Activated naive CD4-positive, alpha-beta T cell treated with anti-CD3 and anti-CD28 coated beads, Interleukin-2, amount 50 U/mL, for 24 hours (primary cell): ENCODE measurements at regions not wholly inside any gene's neighbourhood (a gene's known extent, or its start where the extent isn't known, plus 50 kb on each side); places are given as distances from the start of the nearest gene placed in this dataset.
"Not testable (repeated sequence)": the region's sequence is repeated elsewhere in the genome, so short reads cannot be mapped to it uniquely, and the experiment has no call there.

Experiments
- H3K27ac Mint-ChIP-seq: one replicate; pipeline ENCODE4 v1.8.0; 2021; ENCODE audit warnings: mild to moderate bottlenecking, mixed read lengths
- H3K27me3 Mint-ChIP-seq: one replicate; pipeline ENCODE4 v1.8.0; 2021; ENCODE audit warnings: mixed read lengths
- H3K36me3 Mint-ChIP-seq: one replicate; pipeline ENCODE4 v1.8.0; 2021; ENCODE audit warnings: mixed read lengths
- H3K4me1 Mint-ChIP-seq: one replicate; pipeline ENCODE4 v1.8.0; 2021; ENCODE audit warnings: mixed read lengths
- H3K4me3 Mint-ChIP-seq: one replicate; pipeline ENCODE4 v1.8.0; 2021; ENCODE audit warnings: mild to moderate bottlenecking, mixed read lengths
- H3K9me3 Mint-ChIP-seq: one replicate; pipeline ENCODE4 v1.8.0; 2021; ENCODE audit warnings: mixed read lengths

DNA sequence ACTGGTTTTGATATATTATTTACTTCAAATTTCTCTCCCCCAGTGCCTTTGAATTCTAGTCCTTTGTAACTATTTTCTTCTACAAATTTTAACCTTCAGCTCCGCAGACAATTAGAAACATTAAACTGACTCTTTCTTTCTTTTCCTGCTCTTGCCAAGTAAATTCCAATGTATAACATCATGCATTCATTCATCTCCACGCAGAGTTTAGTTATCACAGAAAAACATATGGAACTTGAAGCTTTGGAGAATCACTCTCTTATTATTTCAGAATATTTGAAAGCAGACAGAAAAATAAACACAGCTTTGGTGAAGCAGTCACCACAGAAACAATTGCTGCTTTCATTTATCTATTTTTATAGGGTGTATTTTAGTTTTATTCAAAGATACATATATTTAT lies 778.7 kb upstream of the CDH8 start:
- H3K27ac Mint-ChIP-seq, result no peak overlapping the region
- no peaks in the 10 kb centered on the region for H3K4me1 Mint-ChIP-seq
- H3K9me3 Mint-ChIP-seq, result peaks cover 20% of the 10 kb centered on the region
- H3K27me3 Mint-ChIP-seq, result no peaks in the 10 kb centered on the region
- H3K36me3 Mint-ChIP-seq, result no peaks in the 10 kb centered on the region
- H3K4me3 Mint-ChIP-seq, result no peak overlapping the region

DNA sequence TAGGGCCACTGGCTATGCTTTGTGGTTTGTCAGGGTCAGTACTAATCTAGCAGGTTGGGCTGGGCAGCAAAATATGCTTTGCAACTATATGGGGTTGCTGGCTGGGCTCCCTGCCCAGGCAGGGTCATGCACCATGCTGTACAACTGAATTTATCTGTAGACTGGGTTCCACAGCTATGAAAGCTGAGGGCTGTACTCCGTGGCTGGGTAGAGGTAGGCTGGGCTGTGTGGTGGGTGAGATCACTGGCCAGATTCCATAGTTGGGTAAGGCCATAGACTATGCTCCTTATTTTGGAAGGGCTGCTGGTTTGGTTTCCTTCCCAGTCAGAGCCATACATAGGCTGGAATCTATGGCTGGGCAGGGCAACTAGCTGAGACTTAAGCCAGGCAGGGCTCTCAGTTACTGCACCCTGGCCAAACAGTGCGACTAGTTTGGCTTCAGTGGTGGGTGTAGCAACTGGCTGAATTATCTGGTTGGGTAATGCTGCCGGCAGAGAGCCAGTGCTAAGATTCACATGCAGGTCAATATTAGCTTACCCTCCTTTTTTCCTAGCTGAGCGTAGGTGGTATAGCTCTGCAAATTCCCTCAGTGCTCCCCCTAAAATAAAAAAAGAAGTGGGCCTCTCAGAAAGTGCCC lies 769.1 kb upstream of the CDH8 start:
- no peaks in the 10 kb centered on the region for H3K4me1 Mint-ChIP-seq
- H3K9me3 Mint-ChIP-seq, result peaks cover 9% of the 10 kb centered on the region
- no peaks in the 10 kb centered on the region for H3K27me3 Mint-ChIP-seq
- no peak overlapping the region for H3K27ac Mint-ChIP-seq
- no peaks in the 10 kb centered on the region for H3K36me3 Mint-ChIP-seq
- no peak overlapping the region for H3K4me3 Mint-ChIP-seq

DNA sequence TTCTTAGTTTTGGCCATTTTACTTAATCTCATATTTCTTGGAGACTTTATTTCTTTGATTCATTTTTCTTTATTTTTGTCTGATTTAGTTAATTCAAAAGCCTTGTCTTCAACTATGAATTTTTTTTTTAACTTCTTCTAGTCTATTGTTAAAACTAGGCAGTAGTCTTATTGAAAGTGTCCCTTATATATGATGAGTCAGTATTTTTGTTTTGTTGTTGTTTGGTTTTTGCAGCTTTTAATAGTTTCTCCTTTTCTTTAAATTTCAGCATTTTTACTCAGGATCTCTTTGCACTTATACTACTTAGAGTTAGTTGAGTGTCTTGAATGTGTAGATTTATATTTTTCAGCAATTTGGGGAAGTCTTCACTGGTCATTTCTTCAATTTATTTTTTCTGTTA lies 758.5 kb upstream of the CDH8 start:
- no peaks in the 10 kb centered on the region for H3K4me1 Mint-ChIP-seq
- H3K9me3 Mint-ChIP-seq, result peaks cover 45% of the 10 kb centered on the region
- no peak overlapping the region for H3K27ac Mint-ChIP-seq
- no peak overlapping the region for H3K4me3 Mint-ChIP-seq
- H3K36me3 Mint-ChIP-seq, result no peaks in the 10 kb centered on the region
- H3K27me3 Mint-ChIP-seq, result no peaks in the 10 kb centered on the region

DNA sequence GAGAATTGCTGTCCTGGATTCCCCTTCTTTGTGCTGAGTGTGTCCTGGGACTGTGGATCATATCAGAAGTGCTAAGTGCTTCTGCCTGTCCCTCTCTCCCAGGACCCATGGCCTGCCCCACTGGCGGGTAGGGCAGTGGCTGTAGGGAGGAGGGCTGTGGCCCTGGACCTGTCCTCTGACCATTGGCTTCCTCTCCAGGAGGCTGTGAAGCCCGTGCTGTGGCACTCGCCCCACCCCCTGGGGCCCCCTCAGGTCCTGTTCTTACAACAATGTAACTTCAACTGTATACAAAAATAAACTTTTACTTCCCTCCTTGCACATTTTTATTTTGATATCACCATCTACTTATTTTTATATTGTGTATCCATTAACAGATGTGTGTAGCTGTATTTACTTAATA lies 743.8 kb upstream of the CDH8 start:
- H3K4me3 Mint-ChIP-seq, H3K27me3 Mint-ChIP-seq, H3K36me3 Mint-ChIP-seq, H3K27ac Mint-ChIP-seq, H3K4me1 Mint-ChIP-seq: not testable (repeated sequence)
- H3K9me3 Mint-ChIP-seq, result peaks cover 16% of the 10 kb centered on the region

DNA sequence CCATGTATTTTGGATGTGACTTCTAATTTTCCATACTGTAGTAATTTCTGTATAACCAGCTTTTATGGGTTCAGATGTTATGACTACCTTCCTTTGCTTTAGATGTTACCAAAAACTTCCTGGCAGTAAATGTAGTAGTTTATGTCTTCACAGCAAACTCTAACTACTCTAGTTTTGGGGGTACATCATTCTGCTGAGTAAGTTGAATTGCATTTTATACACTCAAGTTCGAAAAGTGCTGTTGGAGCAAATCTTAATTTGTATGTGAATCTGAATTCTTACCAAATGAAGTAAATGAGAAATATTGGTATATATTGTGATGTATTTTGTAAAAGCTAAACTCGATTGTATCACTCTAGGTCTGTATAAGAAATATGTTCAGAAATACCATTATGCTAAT lies 728.3 kb upstream of the CDH8 start:
- H3K4me1 Mint-ChIP-seq, result no peaks in the 10 kb centered on the region
- no peak overlapping the region for H3K27ac Mint-ChIP-seq
- no peaks in the 10 kb centered on the region for H3K36me3 Mint-ChIP-seq
- H3K4me3 Mint-ChIP-seq, result no peak overlapping the region
- peaks cover 4% of the 10 kb centered on the region for H3K9me3 Mint-ChIP-seq
- no peaks in the 10 kb centered on the region for H3K27me3 Mint-ChIP-seq

DNA sequence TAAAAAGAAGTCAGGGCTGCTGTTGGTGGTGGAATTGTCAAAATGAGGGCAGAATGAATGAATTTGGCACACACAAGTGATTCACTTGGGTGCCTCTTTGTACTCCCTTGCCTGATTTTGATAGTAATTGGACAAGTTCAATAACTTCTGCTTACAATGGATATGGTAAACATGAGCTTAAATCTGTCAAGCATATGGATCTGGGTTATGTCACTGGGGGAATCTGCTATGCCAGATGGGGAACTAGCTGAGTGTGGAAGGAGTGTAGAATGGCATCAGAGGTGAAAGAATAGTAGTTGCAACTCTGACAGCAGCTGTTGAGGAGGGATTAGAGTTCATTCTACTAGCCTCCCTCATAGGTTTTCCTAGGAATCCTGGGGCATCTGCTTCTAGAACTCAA lies 724.2 kb upstream of the CDH8 start:
- Mint-ChIP-seq H3K4me3 (no peak overlapping the region), H3K27me3 (no peaks in the 10 kb centered on the region), H3K9me3 (peaks cover 4% of the 10 kb centered on the region), H3K36me3 (no peaks in the 10 kb centered on the region), H3K4me1 (no peaks in the 10 kb centered on the region), H3K27ac (no peak overlapping the region)

DNA sequence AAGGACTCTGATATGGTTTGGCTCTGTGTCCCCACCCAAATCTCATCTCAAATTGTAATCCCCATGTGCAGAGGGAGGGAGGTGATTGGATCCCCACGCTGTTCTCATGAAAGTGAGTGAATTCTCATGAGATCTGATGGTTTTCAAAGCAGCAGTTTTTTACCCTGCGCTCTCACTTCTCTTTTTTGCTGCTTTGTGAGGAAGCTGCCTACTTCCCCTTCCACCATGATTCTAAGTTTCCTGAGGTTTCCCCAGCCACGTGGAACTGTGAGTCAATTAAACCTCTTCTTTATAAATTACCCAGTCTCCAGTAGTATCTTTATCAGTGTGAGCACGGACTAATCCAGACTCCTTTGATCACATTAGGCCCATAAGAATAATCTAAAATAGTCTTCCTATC lies 719.7 kb upstream of the CDH8 start:
- no peak overlapping the region for H3K4me3 Mint-ChIP-seq

DNA sequence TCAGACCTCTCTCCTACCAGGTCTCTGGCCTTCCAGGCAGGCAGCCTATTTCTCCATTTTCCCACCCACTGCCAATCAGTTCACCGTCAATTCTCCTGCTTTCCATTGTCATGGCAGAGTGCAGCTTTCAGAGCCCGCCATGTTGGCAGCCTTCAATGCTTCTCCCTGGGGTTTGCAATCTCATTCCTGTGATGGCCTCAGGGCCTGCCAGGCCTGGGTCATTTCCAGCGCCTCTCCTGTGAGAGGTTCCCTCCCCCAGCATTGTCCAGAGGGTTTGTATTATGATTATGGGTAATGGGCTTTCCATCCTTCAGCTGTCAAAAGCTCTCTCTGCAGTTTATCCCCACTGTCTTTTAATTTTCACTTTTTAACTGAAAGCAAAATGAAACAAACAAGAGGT lies 716.6 kb upstream of the CDH8 start:
- H3K4me3 Mint-ChIP-seq, result no peak overlapping the region
- no peak overlapping the region for H3K27ac Mint-ChIP-seq
- H3K27me3 Mint-ChIP-seq, result no peaks in the 10 kb centered on the region
- peaks cover 14% of the 10 kb centered on the region for H3K9me3 Mint-ChIP-seq
- no peaks in the 10 kb centered on the region for H3K36me3 Mint-ChIP-seq
- H3K4me1 Mint-ChIP-seq, result no peaks in the 10 kb centered on the region

More for the DNA sequence above, 719.7 kb upstream of the CDH8 start:
- no peaks in the 10 kb centered on the region for H3K27me3 Mint-ChIP-seq
- H3K36me3 Mint-ChIP-seq, result no peaks in the 10 kb centered on the region
- H3K27ac Mint-ChIP-seq, result no peak overlapping the region
- peaks cover 9% of the 10 kb centered on the region for H3K9me3 Mint-ChIP-seq
- no peaks in the 10 kb centered on the region for H3K4me1 Mint-ChIP-seq

DNA sequence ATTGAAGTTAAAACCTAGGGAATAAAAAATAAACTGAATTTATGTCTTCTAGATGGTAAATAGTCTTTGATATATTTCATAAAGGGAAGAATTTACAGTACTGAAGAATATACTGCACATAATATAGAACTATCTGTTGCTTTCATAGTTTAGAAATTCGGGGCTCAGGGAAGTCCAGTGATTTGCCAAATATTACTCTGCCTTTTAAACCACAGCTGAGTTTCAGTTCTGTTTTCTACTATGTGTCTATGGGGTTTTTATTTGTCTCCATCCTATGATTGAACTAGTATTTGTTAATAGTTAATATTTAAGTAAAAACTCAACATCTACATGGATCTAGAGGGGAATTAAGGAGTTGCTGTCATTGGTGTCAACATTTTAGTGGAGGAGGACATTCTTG lies 715.0 kb upstream of the CDH8 start:
- Mint-ChIP-seq H3K4me3 (no peak overlapping the region), H3K4me1 (no peaks in the 10 kb centered on the region), H3K9me3 (peaks cover 14% of the 10 kb centered on the region), H3K27ac (no peak overlapping the region), H3K36me3 (no peaks in the 10 kb centered on the region), H3K27me3 (no peaks in the 10 kb centered on the region)

DNA sequence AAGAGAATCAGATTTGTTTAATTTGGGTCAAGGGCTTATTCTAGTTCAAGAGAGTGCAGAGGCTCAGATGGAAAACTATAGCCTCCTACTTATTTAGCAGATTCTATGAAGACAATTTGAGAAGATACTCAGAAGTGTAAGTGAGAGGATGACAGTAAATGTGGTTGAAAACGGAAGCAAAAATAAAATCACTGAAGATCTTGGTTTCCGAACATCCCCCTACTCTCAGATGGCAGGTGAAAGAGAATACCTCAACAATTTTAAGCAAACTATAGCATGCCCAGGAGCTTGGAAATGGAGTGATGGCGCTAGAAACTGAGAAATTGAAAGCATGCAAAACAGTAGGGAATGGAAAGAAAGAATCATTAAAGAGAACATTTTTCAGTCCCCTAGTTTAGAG lies 705.5 kb upstream of the CDH8 start:
- Mint-ChIP-seq H3K4me3 (no peak overlapping the region), H3K27ac (no peak overlapping the region), H3K9me3 (peaks cover 9% of the 10 kb centered on the region), H3K4me1 (no peaks in the 10 kb centered on the region), H3K27me3 (no peaks in the 10 kb centered on the region), H3K36me3 (no peaks in the 10 kb centered on the region)

DNA sequence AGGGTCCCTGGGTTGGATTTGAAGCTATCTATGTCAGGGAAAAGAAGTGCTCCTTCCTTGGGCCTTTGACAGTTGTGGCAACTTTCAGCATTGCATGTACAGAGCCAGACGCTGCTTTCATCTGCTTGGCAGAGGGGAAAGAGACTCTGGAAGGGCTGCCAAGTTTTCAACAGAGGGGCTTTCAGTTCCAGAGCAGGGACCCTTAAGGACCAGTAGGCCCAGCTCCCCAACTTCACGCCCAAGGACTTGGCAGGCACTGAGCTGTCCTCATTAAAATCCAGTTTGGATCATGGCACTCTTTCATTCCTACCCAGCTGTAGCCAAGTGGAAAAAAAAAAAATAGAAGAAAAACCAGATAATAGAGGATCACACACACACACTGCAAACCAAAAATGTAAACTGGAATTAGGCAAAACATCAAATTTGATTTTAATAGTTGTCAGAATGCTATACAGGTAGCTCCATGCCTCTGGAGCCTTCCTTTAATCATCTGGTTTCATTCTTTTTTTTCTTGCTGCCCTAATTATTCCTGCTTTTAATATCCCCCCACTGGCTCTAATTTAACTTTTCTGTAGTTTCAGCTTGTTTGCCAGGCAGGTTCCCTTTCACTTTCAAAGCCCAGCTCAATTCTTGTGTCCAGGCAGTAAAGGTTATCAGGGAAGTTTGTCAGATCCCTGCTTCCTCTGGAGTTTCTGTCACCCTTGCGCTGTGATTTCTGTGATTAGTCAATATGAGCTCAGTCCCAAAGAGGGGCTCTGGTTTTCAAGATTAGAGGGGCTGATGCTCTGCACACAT lies 702.6 kb upstream of the CDH8 start:
- Mint-ChIP-seq H3K27me3 (no peaks in the 10 kb centered on the region), H3K9me3 (peaks cover 9% of the 10 kb centered on the region), H3K36me3 (no peaks in the 10 kb centered on the region), H3K27ac (no peak overlapping the region), H3K4me1 (no peaks in the 10 kb centered on the region), H3K4me3 (no peak overlapping the region)

DNA sequence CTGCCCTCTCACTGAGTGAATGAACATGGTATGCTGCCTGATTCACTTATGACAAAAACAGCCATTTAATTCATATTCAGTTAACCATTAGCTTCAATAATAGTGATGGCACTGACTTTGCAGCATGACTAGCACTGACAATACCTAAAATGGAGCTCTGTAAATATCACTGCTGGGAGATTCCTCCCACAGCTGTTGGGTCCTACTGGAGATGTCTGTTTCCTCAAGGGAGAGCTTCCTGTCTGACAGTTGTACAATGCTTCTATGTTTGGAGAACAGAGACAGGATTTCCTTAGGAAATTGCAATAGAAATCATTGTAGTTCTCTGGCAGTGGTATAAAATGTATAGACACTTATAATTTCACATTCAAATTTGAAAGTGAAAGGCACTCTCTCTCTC lies 695.9 kb upstream of the CDH8 start:
- no peak overlapping the region for H3K4me3 Mint-ChIP-seq
- H3K27me3 Mint-ChIP-seq, result no peaks in the 10 kb centered on the region
- H3K36me3 Mint-ChIP-seq, result no peaks in the 10 kb centered on the region
- H3K4me1 Mint-ChIP-seq, result no peaks in the 10 kb centered on the region
- H3K9me3 Mint-ChIP-seq, result peaks cover 9% of the 10 kb centered on the region
- no peak overlapping the region for H3K27ac Mint-ChIP-seq

DNA sequence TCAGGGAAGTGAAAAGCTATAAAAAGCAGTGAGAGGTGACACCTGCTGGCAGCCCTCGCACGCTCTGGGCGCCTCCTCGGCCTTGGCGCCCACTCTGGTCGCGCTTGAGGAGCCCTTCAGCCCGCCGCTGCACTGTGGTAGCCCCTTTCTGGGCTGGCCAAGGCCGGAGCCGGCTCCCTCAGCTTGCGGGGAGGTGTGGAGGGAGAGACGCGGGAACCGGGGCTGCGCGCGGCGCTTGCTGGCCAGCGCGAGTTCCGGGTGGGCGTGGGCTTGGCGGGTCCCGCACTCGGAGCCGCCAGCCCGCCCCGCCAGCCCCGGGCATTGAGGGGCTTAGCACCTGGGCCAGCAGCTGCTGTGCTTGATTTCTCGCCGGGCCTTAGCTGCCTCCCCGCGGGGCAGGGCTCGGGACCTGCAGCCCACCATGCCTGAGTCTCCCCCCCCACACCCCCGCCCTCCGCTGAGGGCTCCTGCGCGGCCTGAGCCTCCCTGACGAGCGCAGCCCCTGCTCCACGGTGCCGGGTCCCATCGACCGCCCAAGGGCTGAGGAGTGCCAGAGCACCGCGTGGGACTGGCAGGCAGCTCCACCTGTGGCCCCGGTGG lies 688.5 kb upstream of the CDH8 start:
- H3K36me3 Mint-ChIP-seq, H3K27me3 Mint-ChIP-seq, H3K4me3 Mint-ChIP-seq, H3K27ac Mint-ChIP-seq, H3K4me1 Mint-ChIP-seq: not testable (repeated sequence)
- peaks cover 32% of the 10 kb centered on the region for H3K9me3 Mint-ChIP-seq

DNA sequence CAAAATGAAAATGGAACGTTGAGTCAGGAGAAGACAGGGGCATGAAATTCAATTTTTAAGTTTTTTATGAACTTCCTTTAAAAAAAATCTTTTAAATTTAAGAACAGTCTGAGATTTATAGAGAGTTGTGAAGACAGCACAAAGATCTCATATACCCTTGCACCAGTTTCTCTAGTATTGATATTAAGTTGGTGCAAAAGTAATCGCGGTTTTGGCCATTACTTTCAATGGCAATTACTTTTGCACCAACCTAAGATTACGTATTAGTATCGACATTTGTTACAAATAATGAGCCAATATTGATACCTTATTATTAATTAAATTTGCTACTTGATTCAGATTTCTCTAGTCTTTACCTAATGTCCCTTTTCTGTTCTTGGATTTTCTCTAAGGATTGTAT lies 684.4 kb upstream of the CDH8 start:
- no peak overlapping the region for H3K27ac Mint-ChIP-seq
- H3K4me1 Mint-ChIP-seq, result no peaks in the 10 kb centered on the region
- peaks cover 33% of the 10 kb centered on the region for H3K9me3 Mint-ChIP-seq
- no peak overlapping the region for H3K4me3 Mint-ChIP-seq
- no peaks in the 10 kb centered on the region for H3K36me3 Mint-ChIP-seq
- no peaks in the 10 kb centered on the region for H3K27me3 Mint-ChIP-seq

DNA sequence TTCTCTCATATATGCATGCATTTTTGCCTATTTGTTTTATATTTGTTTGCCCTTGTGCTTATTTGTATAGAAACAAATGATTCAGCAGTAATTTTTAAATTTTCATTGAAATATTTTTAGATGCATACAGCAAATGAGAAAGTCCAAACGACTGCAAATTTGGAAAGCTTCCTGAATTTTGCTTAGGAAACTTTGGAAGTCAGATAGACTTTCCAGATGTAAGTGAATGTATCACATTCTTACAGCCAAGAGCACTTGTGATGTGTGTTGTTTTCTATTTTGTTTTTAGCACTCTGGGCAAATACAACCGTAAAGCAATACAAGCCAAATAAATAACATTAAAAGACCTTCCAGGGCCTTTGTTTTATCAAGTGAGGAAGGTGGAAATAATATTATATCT lies 680.8 kb upstream of the CDH8 start:
- H3K27ac Mint-ChIP-seq, result no peak overlapping the region
- no peaks in the 10 kb centered on the region for H3K36me3 Mint-ChIP-seq
- no peaks in the 10 kb centered on the region for H3K4me1 Mint-ChIP-seq
- no peaks in the 10 kb centered on the region for H3K27me3 Mint-ChIP-seq
- H3K9me3 Mint-ChIP-seq, result peaks cover 16% of the 10 kb centered on the region
- H3K4me3 Mint-ChIP-seq, result no peak overlapping the region

DNA sequence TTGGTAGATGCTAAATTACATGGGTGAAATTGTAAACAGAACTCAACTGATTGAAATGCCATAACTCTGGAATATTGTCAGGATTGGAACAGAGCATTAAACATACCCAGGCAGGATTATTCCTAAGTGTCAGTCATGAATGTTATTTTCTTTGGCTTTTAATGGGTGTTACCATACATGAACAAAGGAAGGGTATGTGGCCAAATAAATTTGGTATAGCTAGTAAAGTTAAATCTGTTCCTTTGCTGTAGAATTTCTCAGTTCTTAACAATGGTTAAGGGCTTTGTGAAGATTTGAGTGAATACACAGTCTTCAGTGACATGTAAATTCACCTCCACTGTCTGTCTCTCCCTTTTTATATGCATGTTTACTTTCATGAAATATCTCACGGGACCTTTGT lies 679.5 kb upstream of the CDH8 start:
- no peaks in the 10 kb centered on the region for H3K27me3 Mint-ChIP-seq
- no peak overlapping the region for H3K4me3 Mint-ChIP-seq
- no peaks in the 10 kb centered on the region for H3K4me1 Mint-ChIP-seq
- no peak overlapping the region for H3K27ac Mint-ChIP-seq
- H3K36me3 Mint-ChIP-seq, result no peaks in the 10 kb centered on the region
- H3K9me3 Mint-ChIP-seq, result peaks cover 13% of the 10 kb centered on the region
